Right lobe of liver (tissue), 4 donors: ENCODE measurements at regions not wholly inside any gene's neighbourhood (a gene's known extent, or its start where the extent isn't known, plus 50 kb on each side); places are given as distances from the start of the nearest gene placed in this dataset.

Experiments
- CTCF ChIP-seq, 4 donors: fragments of 200-600 bp in 3 of 4; fragments of 450-650 bp in 1 of 4; IDR thresholded peaks; one replicate each; pipeline versions ENCODE4 v1.5.1 to v1.8.0; 2016 to 2022; ENCODE audit warnings: antibody characterized with exemption in 4 of 4, mild to moderate bottlenecking in 2 of 4
- POLR2A ChIP-seq: fragments of 450-650 bp; IDR thresholded peaks from one replicate; pipeline ENCODE4 v1.6.1; 2017; ENCODE audit warnings: antibody characterized with exemption, mild to moderate bottlenecking
- donor health status: DM: no; HTN: no; CAD: no.
- donor health status: DM: no; HTN: no; CAD: no.
- donor health status: DM: no; HTN: yes; CAD: no.

GRCh38 chr5:39577529-39577928, 152.7 kb upstream of the DAB2 start:
- TF ChIP-seq POLR2A = no peak
- TF ChIP-seq CTCF (IDR thresholded peaks at IDR 0.05) = no peak
